ENCODE measurements at regions not wholly inside any gene's neighbourhood (a gene's known extent, or its start where the extent isn't known, plus 50 kb on each side); places are given as distances from the start of the nearest gene placed in this dataset.
A peak's percentile ranks its signal among the peaks of the same experiment; 100 is the strongest.

DNA sequence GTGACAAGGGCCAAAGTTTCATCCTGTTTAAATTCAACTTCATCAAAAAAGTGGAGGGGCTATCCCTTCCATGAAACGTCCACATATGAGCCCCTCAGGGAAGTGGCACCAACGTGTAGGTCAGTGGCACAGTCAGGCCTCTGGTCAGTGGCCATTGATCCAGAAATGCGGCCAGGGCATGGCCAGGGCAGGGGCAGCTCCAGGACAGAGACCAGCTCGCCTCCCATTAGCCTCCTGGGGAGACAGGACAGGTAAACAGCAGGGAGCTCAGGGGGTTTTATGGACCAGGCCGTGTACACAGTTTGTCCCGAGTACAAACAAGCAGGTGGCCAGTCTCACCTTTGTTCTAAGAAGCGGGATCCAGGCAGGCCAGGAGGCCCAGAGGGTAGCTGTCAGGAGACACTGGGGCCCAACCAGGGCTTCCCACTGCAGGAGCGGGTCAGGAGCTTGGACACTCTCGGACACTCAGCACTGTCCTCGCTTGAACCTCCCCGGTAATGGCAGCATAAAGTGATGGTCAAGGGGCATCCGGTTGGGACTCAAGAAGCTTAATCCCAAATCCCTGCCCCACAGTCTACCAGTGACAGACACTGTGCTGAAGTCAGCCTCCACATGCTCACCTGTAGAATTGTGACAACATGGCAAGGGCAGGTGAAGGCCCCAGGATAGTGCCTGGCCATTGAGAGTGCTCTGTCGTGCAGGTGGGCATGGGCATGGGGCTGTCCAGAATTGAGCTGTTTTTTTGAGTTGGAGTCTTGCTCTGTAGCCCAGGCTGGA, 144.1 kb upstream of the ERRFI1 start (continued):
- TF ChIP-seq, protein P1, sequence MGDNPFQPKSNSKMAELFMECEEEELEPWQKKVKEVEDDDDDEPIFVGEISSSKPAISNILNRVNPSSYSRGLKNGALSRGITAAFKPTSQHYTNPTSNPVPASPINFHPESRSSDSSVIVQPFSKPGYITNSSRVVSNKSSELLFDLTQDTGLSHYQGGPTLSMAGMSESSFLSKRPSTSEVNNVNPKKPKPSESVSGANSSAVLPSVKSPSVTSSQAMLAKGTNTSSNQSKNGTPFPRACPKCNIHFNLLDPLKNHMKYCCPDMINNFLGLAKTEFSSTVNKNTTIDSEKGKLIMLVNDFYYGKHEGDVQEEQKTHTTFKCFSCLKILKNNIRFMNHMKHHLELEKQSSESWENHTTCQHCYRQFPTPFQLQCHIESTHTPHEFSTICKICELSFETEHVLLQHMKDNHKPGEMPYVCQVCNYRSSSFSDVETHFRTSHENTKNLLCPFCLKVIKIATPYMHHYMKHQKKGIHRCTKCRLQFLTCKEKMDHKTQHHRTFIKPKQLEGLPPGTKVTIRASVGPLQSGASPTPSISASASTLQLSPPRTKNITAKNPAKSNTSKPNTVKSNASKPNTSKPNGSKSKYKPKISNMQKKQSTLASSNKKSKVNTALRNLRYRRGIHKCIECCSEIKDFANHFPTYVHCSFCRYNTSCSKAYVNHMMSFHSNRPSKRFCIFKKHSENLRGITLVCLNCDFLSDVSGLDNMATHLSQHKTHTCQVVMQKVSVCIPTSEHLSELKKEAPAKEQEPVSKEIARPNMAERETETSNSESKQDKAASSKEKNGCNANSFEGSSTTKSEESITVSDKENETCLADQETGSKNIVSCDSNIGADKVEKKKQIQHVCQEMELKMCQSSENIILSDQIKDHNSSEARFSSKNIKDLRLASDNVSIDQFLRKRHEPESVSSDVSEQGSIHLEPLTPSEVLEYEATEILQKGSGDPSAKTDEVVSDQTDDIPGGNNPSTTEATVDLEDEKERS (CRISPR knock-in tag; IDR thresholded peaks at IDR 0.05): no peak
- TF ChIP-seq, protein P2, sequence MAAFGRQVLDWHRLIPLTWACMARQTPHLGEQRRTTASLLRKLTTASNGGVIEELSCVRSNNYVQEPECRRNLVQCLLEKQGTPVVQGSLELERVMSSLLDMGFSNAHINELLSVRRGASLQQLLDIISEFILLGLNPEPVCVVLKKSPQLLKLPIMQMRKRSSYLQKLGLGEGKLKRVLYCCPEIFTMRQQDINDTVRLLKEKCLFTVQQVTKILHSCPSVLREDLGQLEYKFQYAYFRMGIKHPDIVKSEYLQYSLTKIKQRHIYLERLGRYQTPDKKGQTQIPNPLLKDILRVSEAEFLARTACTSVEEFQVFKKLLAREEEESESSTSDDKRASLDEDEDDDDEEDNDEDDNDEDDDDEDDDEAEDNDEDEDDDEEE (CRISPR knock-in tag; IDR thresholded peaks at IDR 0.05): no peak
- TF ChIP-seq TAF15 (IDR thresholded peaks at IDR 0.05; ENCODE audit: low read depth, low read length, poor library complexity, severe bottlenecking): no peak
- TF ChIP-seq, protein P3, sequence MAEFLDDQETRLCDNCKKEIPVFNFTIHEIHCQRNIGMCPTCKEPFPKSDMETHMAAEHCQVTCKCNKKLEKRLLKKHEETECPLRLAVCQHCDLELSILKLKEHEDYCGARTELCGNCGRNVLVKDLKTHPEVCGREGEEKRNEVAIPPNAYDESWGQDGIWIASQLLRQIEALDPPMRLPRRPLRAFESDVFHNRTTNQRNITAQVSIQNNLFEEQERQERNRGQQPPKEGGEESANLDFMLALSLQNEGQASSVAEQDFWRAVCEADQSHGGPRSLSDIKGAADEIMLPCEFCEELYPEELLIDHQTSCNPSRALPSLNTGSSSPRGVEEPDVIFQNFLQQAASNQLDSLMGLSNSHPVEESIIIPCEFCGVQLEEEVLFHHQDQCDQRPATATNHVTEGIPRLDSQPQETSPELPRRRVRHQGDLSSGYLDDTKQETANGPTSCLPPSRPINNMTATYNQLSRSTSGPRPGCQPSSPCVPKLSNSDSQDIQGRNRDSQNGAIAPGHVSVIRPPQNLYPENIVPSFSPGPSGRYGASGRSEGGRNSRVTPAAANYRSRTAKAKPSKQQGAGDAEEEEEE (CRISPR knock-in tag; IDR thresholded peaks at IDR 0.05; ENCODE audit: borderline replicate concordance): no peak
- TF ChIP-seq, protein P4, sequence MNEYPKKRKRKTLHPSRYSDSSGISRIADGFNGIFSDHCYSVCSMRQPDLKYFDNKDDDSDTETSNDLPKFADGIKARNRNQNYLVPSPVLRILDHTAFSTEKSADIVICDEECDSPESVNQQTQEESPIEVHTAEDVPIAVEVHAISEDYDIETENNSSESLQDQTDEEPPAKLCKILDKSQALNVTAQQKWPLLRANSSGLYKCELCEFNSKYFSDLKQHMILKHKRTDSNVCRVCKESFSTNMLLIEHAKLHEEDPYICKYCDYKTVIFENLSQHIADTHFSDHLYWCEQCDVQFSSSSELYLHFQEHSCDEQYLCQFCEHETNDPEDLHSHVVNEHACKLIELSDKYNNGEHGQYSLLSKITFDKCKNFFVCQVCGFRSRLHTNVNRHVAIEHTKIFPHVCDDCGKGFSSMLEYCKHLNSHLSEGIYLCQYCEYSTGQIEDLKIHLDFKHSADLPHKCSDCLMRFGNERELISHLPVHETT (CRISPR knock-in tag; conservative IDR thresholded peaks at IDR 0.05): 0 out of 2 replicates have a peak, but pooled peaks have one; percentile 21
- peak; percentile 42; the same call in 1 of the 2 replicates for TF ChIP-seq MXD3 (CRISPR knock-in tag; IDR thresholded peaks at IDR 0.05)
- no peak for TF ChIP-seq FOXA1 (IDR thresholded peaks at IDR 0.05)
- peak; percentile 84 for TF ChIP-seq FOXA1 (CRISPR knock-in tag; IDR thresholded peaks at IDR 0.05)
- peak; percentile 65 for TF ChIP-seq SAP130 (CRISPR knock-in tag; IDR thresholded peaks at IDR 0.05; ENCODE audit: low read depth)
- TF ChIP-seq NFIB (CRISPR knock-in tag; IDR thresholded peaks at IDR 0.05; ENCODE audit: borderline replicate concordance): no peak
- peak in 1 of 2 experiments; percentile 42; a peak in 2 of 4 replicates for TF ChIP-seq HMGXB4 (CRISPR knock-in tag; IDR thresholded peaks at IDR 0.05; ENCODE audit: borderline replicate concordance in 1 of 2, low read depth in 1 of 2)
- no peak for TF ChIP-seq ATF5 (CRISPR knock-in tag; IDR thresholded peaks at IDR 0.05; ENCODE audit: low read depth)
- peak; percentile 81; the same call in 1 of the 2 replicates for TF ChIP-seq KDM6A (CRISPR knock-in tag; IDR thresholded peaks at IDR 0.05; ENCODE audit: low read depth)
- no peak for TF ChIP-seq FIP1L1 (IDR thresholded peaks at IDR 0.05; ENCODE audit: borderline replicate concordance, insufficient read depth, low read depth, low read length)
- TF ChIP-seq ZFP36L2 (CRISPR knock-in tag; IDR thresholded peaks at IDR 0.05): no peak
- TF ChIP-seq SP5 (CRISPR knock-in tag; IDR thresholded peaks at IDR 0.05; ENCODE audit: borderline replicate concordance, low read depth): no peak
- 0 out of 2 replicates have a peak, but pooled peaks have one; percentile 26 for TF ChIP-seq SNAPC2 (CRISPR knock-in tag; IDR thresholded peaks at IDR 0.05)
